ENCODE measurements at regions not wholly inside any gene's neighbourhood (a gene's known extent, or its start where the extent isn't known, plus 50 kb on each side); places are given as distances from the start of the nearest gene placed in this dataset.
"Not testable (repeated sequence)": the region's sequence is repeated elsewhere in the genome, so short reads cannot be mapped to it uniquely, and the experiment has no call there.

GRCh38 chr2:58334414-58334813 is 93.3 kb upstream of the FANCL start:
- intact Hi-C loops (cut with DNase I, micrococcal nuclease), result no loop called here
- no peak for DNase-seq
- no peak for ATAC-seq
- H3K9me3 ChIP-seq, result no peaks in the 10 kb centered on the region
- H3K4me3 ChIP-seq, result no peak overlapping the region
- H3K4me1 ChIP-seq (ENCODE audit: low read depth), result no peaks in the 10 kb centered on the region
- no peaks in the 10 kb centered on the region for H3K36me3 ChIP-seq (ENCODE audit: low read depth)
- no peak for TF ChIP-seq CTCF (IDR thresholded peaks at IDR 0.05)

GRCh38 chr2:58325296-58325895 is 84.3 kb upstream of the FANCL start:
- H3K4me1 ChIP-seq (ENCODE audit: low read depth); H3K4me3 ChIP-seq; H3K36me3 ChIP-seq (ENCODE audit: low read depth); H3K9me3 ChIP-seq; ATAC-seq; intact Hi-C loops (cut with DNase I, micrococcal nuclease); DNase-seq: not testable (repeated sequence)

GRCh38 chr2:58319481-58319880 is 78.4 kb upstream of the FANCL start:
- intact Hi-C loops (cut with DNase I, micrococcal nuclease), result no loop called here
- Histone ChIP-seq H3K9me3 (no peaks in the 10 kb centered on the region), H3K36me3 (ENCODE audit: low read depth) (no peaks in the 10 kb centered on the region), H3K4me1 (ENCODE audit: low read depth) (no peaks in the 10 kb centered on the region), H3K4me3 (no peak overlapping the region)
- DNase-seq, result no peak
- TF ChIP-seq CTCF (IDR thresholded peaks at IDR 0.05), result no peak
- ATAC-seq, result no peak

- H3K9me3 ChIP-seq; DNase-seq; H3K4me3 ChIP-seq; intact Hi-C loops (cut with DNase I, micrococcal nuclease); H3K36me3 ChIP-seq (ENCODE audit: low read depth); ATAC-seq; H3K4me1 ChIP-seq (ENCODE audit: low read depth): not testable (repeated sequence)
Observed at GRCh38 chr2:58318949-58319348, 77.8 kb upstream of the FANCL start.

GRCh38 chr2:58313926-58314325 is 72.8 kb upstream of the FANCL start:
- ATAC-seq (no peak), DNase-seq (no peak)
- intact Hi-C loops (cut with DNase I, micrococcal nuclease), result no loop called here
- Histone ChIP-seq H3K36me3 (ENCODE audit: low read depth) (no peaks in the 10 kb centered on the region), H3K4me3 (no peak overlapping the region), H3K9me3 (no peaks in the 10 kb centered on the region), H3K4me1 (ENCODE audit: low read depth) (no peaks in the 10 kb centered on the region)
- no peak for TF ChIP-seq CTCF (IDR thresholded peaks at IDR 0.05)

GRCh38 chr2:58308435-58308834 is 67.3 kb upstream of the FANCL start:
- no peaks in the 10 kb centered on the region for H3K9me3 ChIP-seq
- TF ChIP-seq CTCF (IDR thresholded peaks at IDR 0.05), result no peak
- H3K4me3 ChIP-seq, result no peak overlapping the region
- intact Hi-C loops (cut with DNase I, micrococcal nuclease), result no loop called here
- ATAC-seq (no peak), DNase-seq (no peak)
- no peaks in the 10 kb centered on the region for H3K36me3 ChIP-seq (ENCODE audit: low read depth)
- no peaks in the 10 kb centered on the region for H3K4me1 ChIP-seq (ENCODE audit: low read depth)

GRCh38 chr2:58304843-58305242 is 63.7 kb upstream of the FANCL start:
- no peak for TF ChIP-seq CTCF (IDR thresholded peaks at IDR 0.05)
- no peaks in the 10 kb centered on the region for H3K36me3 ChIP-seq (ENCODE audit: low read depth)
- intact Hi-C loops (cut with DNase I, micrococcal nuclease), result no loop called here
- H3K9me3 ChIP-seq, result no peaks in the 10 kb centered on the region
- H3K4me1 ChIP-seq (ENCODE audit: low read depth), result no peaks in the 10 kb centered on the region
- ATAC-seq (no peak), DNase-seq (no peak)
- no peak overlapping the region for H3K4me3 ChIP-seq
